Retinal pigment epithelial cell (primary cell): ENCODE measurements at regions not wholly inside any gene's neighbourhood (a gene's known extent, or its start where the extent isn't known, plus 50 kb on each side); places are given as distances from the start of the nearest gene placed in this dataset.

Source experiments
- DNase-seq: peaks from one replicate; pipeline ENCODE4 v3.0.0-alpha.2; 2010; ENCODE audit warnings: low read depth
- H3K4me3 ChIP-seq: 2 replicates; pipeline ENCODE4 v1.5.1; 2011; ENCODE audit warnings: mild to moderate bottlenecking, low read length, control low read depth, moderate library complexity
- TF ChIP-seq, protein P1 (sequence below): conservative IDR thresholded peaks from 2 replicates; pipeline ENCODE4 v1.5.1; 2011; ENCODE audit warnings: low read depth, low read length, control low read depth, inconsistent platforms

DNA sequence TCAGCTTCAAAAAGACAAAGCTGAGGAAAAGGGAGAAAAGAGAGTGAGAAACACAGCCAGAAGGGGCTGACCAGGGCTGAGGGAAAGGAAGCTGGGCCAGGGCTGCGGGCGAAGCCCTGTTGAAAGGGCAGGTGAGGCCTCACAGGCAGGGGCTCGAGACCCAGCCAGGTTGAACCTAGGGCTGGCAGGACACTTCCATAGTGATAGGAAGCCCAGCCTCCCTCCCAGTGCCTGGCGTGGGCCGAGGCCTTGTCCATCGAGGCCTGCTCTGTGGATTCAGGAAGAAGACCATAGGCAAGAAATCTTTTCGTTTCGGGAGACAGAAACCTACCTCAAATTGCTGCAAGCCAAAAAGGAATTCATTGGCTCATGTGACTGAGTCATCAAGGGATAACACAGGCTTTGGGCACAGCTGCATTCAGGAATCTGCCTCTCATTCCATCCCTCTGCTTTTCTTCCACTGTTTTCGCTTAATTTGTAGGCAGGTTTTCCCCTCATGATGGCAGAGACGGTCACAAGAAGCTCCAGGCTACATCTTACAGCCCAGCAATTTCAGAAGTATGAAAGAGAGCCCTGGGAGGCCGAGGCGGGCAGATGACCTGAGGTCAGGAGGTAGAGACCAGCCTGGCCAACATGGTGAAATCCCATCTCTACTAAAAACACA is 311.1 kb upstream of the SULF2 start:
- TF ChIP-seq, protein P1, sequence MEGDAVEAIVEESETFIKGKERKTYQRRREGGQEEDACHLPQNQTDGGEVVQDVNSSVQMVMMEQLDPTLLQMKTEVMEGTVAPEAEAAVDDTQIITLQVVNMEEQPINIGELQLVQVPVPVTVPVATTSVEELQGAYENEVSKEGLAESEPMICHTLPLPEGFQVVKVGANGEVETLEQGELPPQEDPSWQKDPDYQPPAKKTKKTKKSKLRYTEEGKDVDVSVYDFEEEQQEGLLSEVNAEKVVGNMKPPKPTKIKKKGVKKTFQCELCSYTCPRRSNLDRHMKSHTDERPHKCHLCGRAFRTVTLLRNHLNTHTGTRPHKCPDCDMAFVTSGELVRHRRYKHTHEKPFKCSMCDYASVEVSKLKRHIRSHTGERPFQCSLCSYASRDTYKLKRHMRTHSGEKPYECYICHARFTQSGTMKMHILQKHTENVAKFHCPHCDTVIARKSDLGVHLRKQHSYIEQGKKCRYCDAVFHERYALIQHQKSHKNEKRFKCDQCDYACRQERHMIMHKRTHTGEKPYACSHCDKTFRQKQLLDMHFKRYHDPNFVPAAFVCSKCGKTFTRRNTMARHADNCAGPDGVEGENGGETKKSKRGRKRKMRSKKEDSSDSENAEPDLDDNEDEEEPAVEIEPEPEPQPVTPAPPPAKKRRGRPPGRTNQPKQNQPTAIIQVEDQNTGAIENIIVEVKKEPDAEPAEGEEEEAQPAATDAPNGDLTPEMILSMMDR = no peak
- no peak for DNase-seq
- H3K4me3 ChIP-seq = no peak overlapping the region

DNA sequence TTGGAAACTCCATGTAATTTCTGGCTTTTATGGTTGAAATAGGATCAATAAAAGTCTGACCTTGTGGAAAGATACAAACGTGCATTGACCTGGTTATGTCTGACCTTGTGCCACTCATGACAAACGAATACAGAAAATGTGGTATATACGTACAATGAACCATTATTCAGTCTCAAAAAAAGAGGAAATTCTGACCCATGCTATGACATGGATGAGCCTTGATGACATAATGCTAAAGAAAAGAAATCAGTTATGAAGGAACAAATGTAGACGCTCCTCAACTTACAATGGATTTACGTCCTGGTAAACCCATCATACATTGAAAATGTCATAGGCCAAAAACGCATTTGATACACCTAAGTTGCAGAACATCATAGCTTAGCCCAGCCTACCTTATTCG is 309.7 kb upstream of the SULF2 start:
- no peak overlapping the region for H3K4me3 ChIP-seq
- TF ChIP-seq, protein P1 = no peak
- no peak for DNase-seq

DNA sequence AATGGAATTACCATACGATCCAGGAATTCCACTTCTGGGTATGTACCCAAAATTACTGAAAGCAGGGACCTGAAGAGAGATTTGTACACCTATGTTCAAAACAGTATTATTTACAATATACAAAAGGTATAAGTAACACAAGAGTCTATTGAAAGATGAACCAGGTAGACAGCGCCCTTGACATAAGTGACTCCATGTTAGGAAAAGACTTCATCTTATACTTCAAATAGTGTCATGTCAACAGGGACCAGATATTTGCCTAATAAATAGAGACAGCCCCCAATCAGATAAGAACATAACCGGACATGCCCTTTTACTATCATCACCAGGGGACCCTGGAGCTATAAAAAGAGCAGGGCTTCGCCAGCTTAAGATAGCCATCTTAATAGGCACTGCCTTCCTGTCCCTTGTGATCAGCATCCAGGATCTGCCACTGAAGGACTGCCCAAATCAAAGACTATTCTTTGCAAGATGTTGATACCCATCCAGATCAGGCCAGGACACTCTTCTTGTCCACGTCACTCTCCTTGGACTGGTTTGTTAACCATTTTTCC is 309.0 kb upstream of the SULF2 start:
- DNase-seq = no peak
- no peak overlapping the region for H3K4me3 ChIP-seq
- TF ChIP-seq, protein P1 = no peak

DNA sequence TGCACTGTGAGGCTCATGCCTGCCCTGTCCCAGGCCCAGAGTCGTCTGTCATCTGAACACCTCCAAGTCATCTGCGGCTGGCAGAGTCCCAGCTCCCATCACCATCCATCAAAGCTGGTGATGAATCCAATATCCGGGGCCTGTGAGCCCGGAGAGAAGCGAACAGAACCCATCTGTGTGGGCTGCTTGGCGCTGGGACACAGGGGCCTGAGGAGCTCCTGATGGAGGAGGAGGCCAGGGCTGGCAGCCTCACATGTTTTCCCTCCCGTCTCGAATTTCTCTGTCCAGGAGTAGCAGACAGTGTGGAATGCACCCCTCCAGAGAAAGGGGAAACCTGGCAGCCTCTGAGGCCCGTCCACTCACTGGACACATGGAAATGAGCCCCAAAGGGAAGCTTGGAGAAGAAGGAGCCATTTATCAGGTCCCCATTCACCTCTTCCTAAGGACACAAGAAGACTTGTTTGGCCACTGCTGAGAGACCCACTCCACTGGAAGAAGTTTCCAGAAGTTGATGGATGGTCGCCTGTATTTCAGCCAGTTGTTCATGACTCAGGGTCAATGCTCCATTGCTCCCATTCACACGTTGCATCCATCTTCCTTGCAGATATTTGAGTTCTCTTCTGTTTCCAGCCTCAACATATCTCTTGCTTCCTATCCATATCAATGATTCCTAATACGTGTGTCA is 307.5 kb upstream of the SULF2 start:
- H3K4me3 ChIP-seq = no peak overlapping the region
- TF ChIP-seq, protein P1 = no peak
- DNase-seq = no peak

DNA sequence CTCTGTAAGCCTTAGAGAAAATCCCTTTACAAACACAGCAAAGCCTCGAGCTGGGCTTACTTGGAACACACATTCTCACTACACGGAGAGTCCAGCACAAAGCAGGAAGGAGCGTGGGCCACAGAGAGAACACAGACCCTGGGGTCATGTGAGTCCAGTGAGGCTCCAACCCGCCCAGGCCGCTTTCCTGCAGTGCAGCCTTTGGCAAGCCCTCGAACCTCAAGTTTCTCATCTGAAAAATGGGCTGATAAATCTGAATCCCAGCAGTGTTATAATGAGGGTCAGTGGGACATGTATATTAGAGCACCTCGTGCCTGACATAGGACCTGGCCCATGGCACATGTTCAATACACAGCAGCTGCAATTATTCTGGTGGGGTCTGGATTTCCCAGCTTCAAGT is 305.5 kb upstream of the SULF2 start:
- no peak overlapping the region for H3K4me3 ChIP-seq
- TF ChIP-seq, protein P1 = no peak
- DNase-seq = no peak

DNA sequence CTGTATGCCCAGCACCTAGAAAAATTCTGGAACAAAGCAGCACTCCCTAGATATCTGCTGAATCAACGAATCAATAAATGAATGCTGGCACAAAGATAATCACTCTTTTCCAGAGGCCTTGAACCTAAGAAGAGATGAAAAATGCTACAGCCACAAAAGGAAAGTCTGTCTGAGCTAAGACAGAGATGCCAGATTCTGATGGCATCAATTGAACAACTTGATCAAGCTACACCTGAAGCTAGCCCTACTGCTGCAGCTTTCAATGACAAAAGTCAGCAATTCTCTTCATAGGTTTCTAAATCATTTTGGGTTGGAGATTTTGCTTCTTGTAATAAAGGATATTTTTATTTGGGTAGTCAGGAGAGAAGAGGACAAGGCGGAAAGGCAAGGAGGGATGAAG is 305.0 kb upstream of the SULF2 start:
- no peak overlapping the region for H3K4me3 ChIP-seq
- no peak for DNase-seq
- TF ChIP-seq, protein P1 = no peak

DNA sequence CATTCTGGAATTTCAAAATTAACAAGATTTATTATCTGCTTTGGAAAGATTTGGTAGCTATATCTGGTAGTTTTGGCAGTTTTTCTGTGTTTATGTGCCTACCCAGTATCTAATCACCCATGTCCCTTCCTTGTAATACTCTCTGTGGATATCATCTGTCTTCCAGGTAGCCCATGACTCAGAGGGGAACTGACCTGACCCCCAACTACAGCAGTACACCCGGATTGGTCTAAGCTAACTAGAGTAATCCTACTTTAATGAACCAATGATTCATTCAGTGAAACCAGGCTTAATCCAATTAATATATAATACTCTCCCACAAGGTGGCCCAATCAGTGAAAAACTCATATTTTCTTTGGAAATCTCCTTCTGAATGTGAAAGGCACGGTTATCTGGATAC is 295.3 kb upstream of the SULF2 start:
- no peak overlapping the region for H3K4me3 ChIP-seq
- peak; percentile 94 for DNase-seq
- TF ChIP-seq, protein P1 = no peak
